ENCODE measurements at regions not wholly inside any gene's neighbourhood (a gene's known extent, or its start where the extent isn't known, plus 50 kb on each side); places are given as distances from the start of the nearest gene placed in this dataset.

- ATAC-seq (no peak), DNase-seq (no peak)
- TF ChIP-seq CTCF (IDR thresholded peaks at IDR 0.05): no peak
- TF ChIP-seq POLR2A (IDR thresholded peaks at IDR 0.05): no peak
- Histone ChIP-seq H3K27ac (no peak overlapping the region), H3K9me3 (no peaks in the 10 kb centered on the region), H3K4me3 (no peak overlapping the region), H3K4me1 (no peaks in the 10 kb centered on the region), H3K36me3 (no peaks in the 10 kb centered on the region), H3K27me3 (no peaks in the 10 kb centered on the region)
- intact Hi-C loops (cut with DNase I): no loop called here
- 73 to 78% (median 74%) methylated on average over 1 of the region's 1 CpG for WGBS, 4 donors
Observed at GRCh38 chr6:51330971-51331370, 512.3 kb downstream of the TFAP2B start.

GRCh38 chr6:51335543-51335942 lies 516.9 kb downstream of the TFAP2B start:
- H3K9me3 ChIP-seq: no peaks in the 10 kb centered on the region
- WGBS, 4 donors: 74 to 81% (median 79%) methylated on average over 2 of the region's 2 CpGs
- intact Hi-C loops (cut with DNase I): no loop called here
- no peaks in the 10 kb centered on the region for H3K27me3 ChIP-seq
- H3K36me3 ChIP-seq: no peaks in the 10 kb centered on the region
- H3K4me3 ChIP-seq: no peak overlapping the region
- ATAC-seq (no peak), DNase-seq (no peak)
- no peak overlapping the region for H3K27ac ChIP-seq
- no peaks in the 10 kb centered on the region for H3K4me1 ChIP-seq
- TF ChIP-seq POLR2A (IDR thresholded peaks at IDR 0.05): no peak
- no peak for TF ChIP-seq CTCF (IDR thresholded peaks at IDR 0.05)

DNA sequence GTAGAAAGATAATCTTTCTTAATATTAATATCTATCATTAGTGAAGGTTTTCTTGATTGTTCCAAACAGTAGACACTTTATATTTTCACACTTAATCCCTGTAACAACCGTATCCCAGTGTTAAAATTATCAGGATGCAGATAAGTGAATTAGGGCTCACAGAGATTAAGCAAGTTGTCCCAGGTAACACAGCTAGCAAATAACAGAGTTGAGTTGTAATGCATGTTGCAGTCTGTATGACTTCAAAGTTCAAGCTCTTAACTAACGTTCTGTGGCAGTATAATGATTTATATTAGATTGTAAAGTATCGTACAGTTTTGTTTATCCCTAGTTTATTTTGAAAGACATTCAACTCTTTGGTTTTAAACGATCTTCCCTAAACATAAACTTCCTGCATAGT lies 517.5 kb downstream of the TFAP2B start:
- ATAC-seq: no peak
- no peaks in the 10 kb centered on the region for H3K27me3 ChIP-seq
- DNase-seq: no peak
- no peak overlapping the region for H3K4me3 ChIP-seq
- H3K36me3 ChIP-seq: no peaks in the 10 kb centered on the region
- 52 to 58% (median 54%) methylated on average over 4 of the region's 4 CpGs for WGBS, 4 donors
- no peak for TF ChIP-seq POLR2A (IDR thresholded peaks at IDR 0.05)
- TF ChIP-seq CTCF (IDR thresholded peaks at IDR 0.05): no peak
- no peaks in the 10 kb centered on the region for H3K9me3 ChIP-seq
- no peaks in the 10 kb centered on the region for H3K4me1 ChIP-seq
- H3K27ac ChIP-seq: no peak overlapping the region
- intact Hi-C loops (cut with DNase I): no loop called here

DNA sequence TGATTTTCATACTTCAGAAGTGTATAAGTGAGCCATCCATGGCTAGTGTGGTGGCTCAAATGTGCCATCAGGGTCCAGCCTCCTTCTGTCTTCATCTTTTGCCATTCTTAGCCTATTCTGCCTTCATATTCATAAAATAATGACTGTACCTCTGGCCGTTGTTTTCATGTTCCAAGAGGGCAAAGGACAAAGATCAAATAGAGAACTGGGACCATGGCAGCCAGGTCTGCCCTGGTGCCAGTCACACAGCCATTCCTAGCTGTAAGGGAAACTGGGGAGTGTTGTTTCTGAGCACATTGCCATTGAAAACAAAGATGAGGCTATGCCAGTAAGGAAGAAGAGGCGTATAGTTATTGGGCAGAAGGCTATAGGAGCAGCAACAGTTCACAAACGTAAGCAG lies 518.6 kb downstream of the TFAP2B start:
- H3K27me3 ChIP-seq: no peaks in the 10 kb centered on the region
- no peaks in the 10 kb centered on the region for H3K9me3 ChIP-seq
- TF ChIP-seq CTCF (IDR thresholded peaks at IDR 0.05) (no peak), POLR2A (IDR thresholded peaks at IDR 0.05) (no peak)

More for the DNA sequence above, 518.6 kb downstream of the TFAP2B start:
- intact Hi-C loops (cut with DNase I): no loop called here
- ATAC-seq (no peak), DNase-seq (no peak)
- Histone ChIP-seq H3K4me1 (no peaks in the 10 kb centered on the region), H3K4me3 (no peak overlapping the region), H3K27ac (no peak overlapping the region), H3K36me3 (no peaks in the 10 kb centered on the region)
- WGBS, 4 donors: 60 to 76% (median 70%) methylated on average over 3 of the region's 3 CpGs

Measured in heart left ventricle (tissue), 16 donors.